H1 (cell line): ENCODE measurements at regions not wholly inside any gene's neighbourhood (a gene's known extent, or its start where the extent isn't known, plus 50 kb on each side); places are given as distances from the start of the nearest gene placed in this dataset.
A peak's percentile ranks its signal among the peaks of the same experiment; 100 is the strongest.

Experiments
- CTCF ChIA-PET: fragments of 300-600 bp; sonication (Branson Sonifier 250); formaldehyde crosslinking; loops from one replicate; lab custom pipeline; 2021; ENCODE audit not compliant: partially characterized antibody; lab: Charles Lee
- POLR2A ChIA-PET: fragments of 300-600 bp; sonication (Branson Sonifier 250); formaldehyde crosslinking; loops from one replicate; lab custom pipeline; 2021; ENCODE audit warnings: inconsistent platforms; ENCODE audit not compliant: partially characterized antibody; lab: Charles Lee
- DNase-seq, 2 experiments: peaks; one replicate each; pipeline versions ENCODE4 v3.0.0 to v3.0.0-alpha.2; 2010 to 2022; ENCODE audit warnings: low spot score in 2 of 2, low read depth in 1 of 2, mixed read lengths in 1 of 2
- FAIRE-seq: peaks from 2 replicates; lab custom pipeline; 2011; peaks lifted over from hg19 to GRCh38; lab: Jason Lieb, UNC
- H2AFZ ChIP-seq: 2 replicates; pipeline ENCODE4 v1.8.1; 2012; ENCODE audit warnings: low read length, inconsistent platforms
- H2AK5ac ChIP-seq: 2 replicates; pipeline ENCODE4 v1.6.1; 2013; ENCODE audit warnings: low read depth, low read length
- H2BK120ac ChIP-seq: replicated peaks from 2 replicates; pipeline ENCODE3; 2013; ENCODE audit warnings: low read depth, low read length, inconsistent platforms
- H2BK12ac ChIP-seq: 2 replicates; pipeline ENCODE4 v1.6.1; 2013; ENCODE audit warnings: low read depth, low read length
- H2BK15ac ChIP-seq: 2 replicates; pipeline ENCODE4 v1.6.1; 2013; ENCODE audit warnings: low read length
- H2BK20ac ChIP-seq: 2 replicates; pipeline ENCODE4 v1.6.1; 2013; ENCODE audit warnings: low read length
- H2BK5ac ChIP-seq: 2 replicates; pipeline ENCODE4 v1.6.1; 2013; ENCODE audit warnings: low read depth, low read length
- H3K14ac ChIP-seq: 2 replicates; pipeline ENCODE4 v1.6.1; 2013; ENCODE audit warnings: inconsistent platforms; ENCODE audit not compliant: insufficient read length
- H3K18ac ChIP-seq: 2 replicates; pipeline ENCODE4 v1.6.1; 2013; ENCODE audit warnings: low read length; ENCODE audit errors: extremely low read depth
- H3K23ac ChIP-seq: 2 replicates; pipeline ENCODE4 v1.6.1; 2013; ENCODE audit warnings: inconsistent platforms; ENCODE audit not compliant: insufficient read length
- H3K23me2 ChIP-seq: 2 replicates; pipeline ENCODE4 v1.6.1; 2013; ENCODE audit warnings: low read depth, low read length
- H3K27ac ChIP-seq: 2 replicates; pipeline ENCODE4 v1.6.1; 2011; ENCODE audit warnings: low read depth, low read length, inconsistent platforms
- H3K27me3 ChIP-seq, 4 experiments: replicated peaks in 1 of 4; 1 replicate in 1 of 4; 2 replicates in 3 of 4; pipeline versions ENCODE4 v1.6.1 to v1.8.1; 2011 to 2013; ENCODE audit warnings: low read length in 3 of 4, mild to moderate bottlenecking in 3 of 4, inconsistent platforms in 2 of 4, mixed read lengths in 2 of 4, moderate library complexity in 1 of 4; ENCODE audit not compliant: control insufficient read depth in 3 of 4, insufficient read depth in 3 of 4; ENCODE audit errors: extremely low read depth in 1 of 4
- H3K36me3 ChIP-seq, 4 experiments: 2 replicates each; pipeline versions ENCODE4 v1.6.1 to v1.8.1; 2011 to 2013; ENCODE audit warnings: mild to moderate bottlenecking in 4 of 4, low read length in 3 of 4, moderate library complexity in 2 of 4, control low read depth in 1 of 4, inconsistent platforms in 1 of 4; ENCODE audit not compliant: insufficient read depth in 4 of 4, control insufficient read depth in 2 of 4
- H3K4ac ChIP-seq: replicated peaks from 2 replicates; pipeline ENCODE3; 2013; ENCODE audit warnings: low read length, low read depth, mixed read lengths, inconsistent platforms; ENCODE audit not compliant: insufficient read length
- H3K4me1 ChIP-seq, 4 experiments: replicated peaks in 1 of 4; 1 replicate in 1 of 4; 2 replicates in 3 of 4; pipeline versions ENCODE4 v1.6.1 to v1.8.1; 2011 to 2013; ENCODE audit warnings: low read length in 3 of 4, inconsistent platforms in 2 of 4, mixed read lengths in 1 of 4; ENCODE audit not compliant: insufficient read depth in 4 of 4, control insufficient read depth in 3 of 4
- H3K4me2 ChIP-seq, 2 experiments: 2 replicates each; pipeline versions ENCODE4 v1.6.1 to v1.8.1; 2011 to 2013; ENCODE audit warnings: low read depth in 2 of 2, low read length in 2 of 2, control low read depth in 1 of 2, inconsistent platforms in 1 of 2, mild to moderate bottlenecking in 1 of 2; ENCODE audit not compliant: insufficient read depth in 1 of 2
- H3K4me3 ChIP-seq, 4 experiments: fragments of 200-600, 300-600 bp in 1 of 4; sonication (generic), shearing (Covaris generic), sonication (Bioruptor Twin) in 1 of 4; 2 replicates each; pipeline versions ENCODE4 v1.5.1 to v1.8.1; 2011 to 2016; ENCODE audit warnings: low read length in 4 of 4, low read depth in 3 of 4, control low read depth in 2 of 4, inconsistent platforms in 2 of 4, mild to moderate bottlenecking in 2 of 4, mixed read lengths in 1 of 4, moderate library complexity in 1 of 4; ENCODE audit not compliant: insufficient read depth in 2 of 4; ENCODE audit errors: extremely low read depth in 1 of 4
- H3K56ac ChIP-seq: replicated peaks from 2 replicates; pipeline ENCODE3; 2013; ENCODE audit warnings: low read depth, mild to moderate bottlenecking, mixed read lengths, low read length, inconsistent platforms; ENCODE audit not compliant: insufficient read length
- H3K79me1 ChIP-seq: 2 replicates; pipeline ENCODE4 v1.6.1; 2013; ENCODE audit warnings: low read depth, low read length, control low read depth
- H3K79me2 ChIP-seq, 2 experiments: 2 replicates each; pipeline versions ENCODE4 v1.6.1 to v1.8.1; 2012 to 2013; ENCODE audit warnings: low read length in 2 of 2, mild to moderate bottlenecking in 2 of 2, inconsistent platforms in 1 of 2; ENCODE audit not compliant: insufficient read depth in 2 of 2, control insufficient read depth in 1 of 2
- H3K9ac ChIP-seq, 4 experiments: replicated peaks in 1 of 4; 1 replicate in 1 of 4; 2 replicates in 3 of 4; pipeline versions ENCODE4 v1.6.1 to v1.8.1; 2011 to 2013; ENCODE audit warnings: low read depth in 3 of 4, low read length in 3 of 4, control low read depth in 2 of 4, mild to moderate bottlenecking in 2 of 4, moderate library complexity in 2 of 4, inconsistent platforms in 1 of 4; ENCODE audit errors: extremely low read depth in 1 of 4
- H3K9me3 ChIP-seq, 2 experiments: 2 replicates each; pipeline versions ENCODE4 v1.6.1 to v1.8.1; 2012 to 2013; ENCODE audit warnings: mild to moderate bottlenecking in 2 of 2, moderate library complexity in 2 of 2, control low read depth in 1 of 2, inconsistent platforms in 1 of 2, low read depth in 1 of 2, low read length in 1 of 2, mixed read lengths in 1 of 2; ENCODE audit not compliant: insufficient read depth in 2 of 2
- H4K20me1 ChIP-seq, 2 experiments: replicated peaks in 1 of 2; 2 replicates each; pipeline versions ENCODE3 to v1.8.1; 2011 to 2013; ENCODE audit warnings: inconsistent platforms in 2 of 2, low read length in 2 of 2, mild to moderate bottlenecking in 1 of 2; ENCODE audit not compliant: insufficient read depth in 2 of 2, control insufficient read depth in 1 of 2
- H4K5ac ChIP-seq: 2 replicates; pipeline ENCODE4 v1.6.1; 2013; ENCODE audit warnings: low read length, low read depth, mixed read lengths, inconsistent platforms; ENCODE audit not compliant: insufficient read length
- H4K8ac ChIP-seq: 2 replicates; pipeline ENCODE4 v1.8.0; 2013; ENCODE audit warnings: mild to moderate bottlenecking, moderate library complexity, low read length, inconsistent platforms; ENCODE audit not compliant: insufficient read depth; ENCODE audit errors: extremely low read depth
- H4K91ac ChIP-seq: replicated peaks from 2 replicates; pipeline ENCODE3; 2013; ENCODE audit warnings: low read length, mixed read lengths, inconsistent platforms; ENCODE audit not compliant: insufficient read length
- BACH1 ChIP-seq: IDR thresholded peaks from 2 replicates; pipeline ENCODE4 v1.6.1; 2012; ENCODE audit warnings: low read length, improper control_type of control experiment
- BCL11A ChIP-seq, 2 experiments: IDR thresholded peaks; one replicate each; pipeline ENCODE4 v1.6.1; 2011; ENCODE audit warnings: low read depth in 2 of 2, low read length in 2 of 2, mild to moderate bottlenecking in 2 of 2
- CHD2 ChIP-seq: IDR thresholded peaks from 2 replicates; pipeline ENCODE4 v1.6.1; 2012; ENCODE audit warnings: low read length, improper control_type of control experiment
- GTF2F1 ChIP-seq: IDR thresholded peaks from 2 replicates; pipeline ENCODE4 v1.6.1; 2012; ENCODE audit warnings: low read depth, low read length, improper control_type of control experiment, borderline replicate concordance
- JUN ChIP-seq: IDR thresholded peaks from 2 replicates; pipeline ENCODE4 v1.6.1; 2011; ENCODE audit warnings: low read depth, mild to moderate bottlenecking, improper control_type of control experiment, low read length
- KDM1A ChIP-seq: fragments of 200-600, 300-600 bp; sonication (generic); IDR thresholded peaks from 2 replicates; pipeline ENCODE4 v1.7.1; 2016; ENCODE audit warnings: mild to moderate bottlenecking, low read length, borderline replicate concordance
- KDM4A ChIP-seq: IDR thresholded peaks from one replicate; pipeline ENCODE4 v1.7.1; 2012; ENCODE audit warnings: low read depth, mild to moderate bottlenecking, moderate library complexity, low read length, inconsistent platforms; ENCODE audit not compliant: severe bottlenecking
- RBBP5 ChIP-seq: IDR thresholded peaks from 2 replicates; pipeline ENCODE4 v1.7.1; 2012; ENCODE audit warnings: low read depth, mild to moderate bottlenecking, inconsistent platforms, low read length, moderate library complexity, borderline replicate concordance
- RFX5 ChIP-seq: IDR thresholded peaks from 2 replicates; pipeline ENCODE4 v1.6.1; 2011; ENCODE audit warnings: low read depth, low read length, improper control_type of control experiment, borderline replicate concordance
- SP1 ChIP-seq: IDR thresholded peaks from 2 replicates; pipeline ENCODE4 v1.6.1; 2011; ENCODE audit warnings: low read depth, low read length
- SP4 ChIP-seq: IDR thresholded peaks from 2 replicates; pipeline ENCODE4 v1.6.1; 2012; ENCODE audit warnings: low read length, inconsistent platforms
- TAF7 ChIP-seq: optimal IDR thresholded peaks from 2 replicates; pipeline ENCODE3; 2011; ENCODE audit warnings: low read depth, mild to moderate bottlenecking, inconsistent platforms, low read length, moderate library complexity, borderline replicate concordance
- TEAD4 ChIP-seq: IDR thresholded peaks from 2 replicates; pipeline ENCODE4 v1.6.1; 2012; ENCODE audit warnings: low read depth, low read length, inconsistent platforms, mixed read lengths
- WGBS, 2 experiments: shearing (Covaris generic) in 1 of 2; methylation state at CpG; one replicate each; pipeline versions ENCODE4 v1.1.6 to v1.1.7; 2013 to 2015; ENCODE audit warnings: low lambda C conversion rate in 2 of 2, mixed read lengths in 2 of 2, inconsistent platforms in 1 of 2, low coverage in 1 of 2, missing lambda C conversion rate in 1 of 2; ENCODE audit not compliant: insufficient replicate concordance in 2 of 2, insufficient coverage in 1 of 2, insufficient read length in 1 of 2; ENCODE audit errors: extremely low coverage in 1 of 2, missing lambda C conversion rate in 1 of 2; 5-methylcytosine and 5-hydroxymethylcytosine counted together
- TF ChIP-seq, protein P1 (sequence below): IDR thresholded peaks from 2 replicates; pipeline ENCODE4 v1.6.1; 2011; ENCODE audit warnings: low read length, improper control_type of control experiment

GRCh38 chr14:101495284-101495683 lies 66.0 kb upstream of the DIO3 start:
- no peaks in the 10 kb centered on the region for H4K20me1 ChIP-seq
- TF ChIP-seq TAF7 (no peak), SP1 (no peak), RBBP5 (no peak), SP4 (no peak), CHD2 (no peak), KDM1A (no peak), GTF2F1 (no peak), TEAD4 (no peak), RFX5 (no peak), KDM4A (no peak), JUN (no peak), BACH1 (no peak), BCL11A (IDR thresholded peaks at IDR 0.05; ENCODE audit: low read depth in 2 of 2, low read length in 2 of 2) (no peak)
- TF ChIP-seq, protein P1, sequence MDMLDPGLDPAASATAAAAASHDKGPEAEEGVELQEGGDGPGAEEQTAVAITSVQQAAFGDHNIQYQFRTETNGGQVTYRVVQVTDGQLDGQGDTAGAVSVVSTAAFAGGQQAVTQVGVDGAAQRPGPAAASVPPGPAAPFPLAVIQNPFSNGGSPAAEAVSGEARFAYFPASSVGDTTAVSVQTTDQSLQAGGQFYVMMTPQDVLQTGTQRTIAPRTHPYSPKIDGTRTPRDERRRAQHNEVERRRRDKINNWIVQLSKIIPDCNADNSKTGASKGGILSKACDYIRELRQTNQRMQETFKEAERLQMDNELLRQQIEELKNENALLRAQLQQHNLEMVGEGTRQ: no peak

More at GRCh38 chr14:101495284-101495683, 66.0 kb upstream of the DIO3 start:
- no peak overlapping the region for H3K4ac ChIP-seq
- H3K23ac ChIP-seq: no peak overlapping the region
- H3K9me3 ChIP-seq: peaks cover 0 to 3% of the 10 kb centered on the region in 2 experiments; a peak in 1 of 4 replicates
- peak overlapping the region; percentile 71; the same call in 1 of the 2 replicates for H2BK12ac ChIP-seq
- no peak overlapping the region for H2BK5ac ChIP-seq
- H3K56ac ChIP-seq: no peak overlapping the region
- no peak overlapping the region for H3K4me3 ChIP-seq
- no peak for DNase-seq
- H2BK15ac ChIP-seq: no peak overlapping the region
- no peak overlapping the region for H4K91ac ChIP-seq
- H4K5ac ChIP-seq: no peak overlapping the region
- no peaks in the 10 kb centered on the region; the same call in 1 of the 2 replicates for H3K79me1 ChIP-seq
- H2AFZ ChIP-seq: no peak overlapping the region
- no peak overlapping the region for H2BK120ac ChIP-seq
- no peak for FAIRE-seq
- no peaks in the 10 kb centered on the region for H3K36me3 ChIP-seq
- no peak overlapping the region for H3K27ac ChIP-seq
- POLR2A ChIA-PET: interaction anchor here (1.8 kb wide), 1 partner anchor 11 kb away, joined by 5 read pairs; no protein-coding TSS in a partner anchor
- WGBS, 2 experiments: 87% methylated on average over 3 of the region's 3 CpGs; no CpG with 5 or more reads in 1 of the 2 experiments
- H2AK5ac ChIP-seq: peak overlapping the region; percentile 20; the same call in 1 of the 2 replicates
- H3K4me2 ChIP-seq: no peak overlapping the region
- no peak overlapping the region for H2BK20ac ChIP-seq
- H3K23me2 ChIP-seq: no peaks in the 10 kb centered on the region; the same call in 1 of the 2 replicates
- no peak overlapping the region for H3K18ac ChIP-seq
- H3K4me1 ChIP-seq: peaks cover 10 to 21% (median 15%) of the 10 kb centered on the region in 4 experiments
- H3K27me3 ChIP-seq: no peaks in the 10 kb centered on the region; a peak in 1 of 7 replicates
- no peak overlapping the region for H3K14ac ChIP-seq
- CTCF ChIA-PET: interaction anchor here (0.9 to 3.0 kb wide), 5 partner anchors 9 to 126 kb away, joined by 3 to 12 read pairs (median 3); no protein-coding TSS in a partner anchor
- no peaks in the 10 kb centered on the region for H3K79me2 ChIP-seq
- no peak overlapping the region for H4K8ac ChIP-seq
- no peak overlapping the region for H3K9ac ChIP-seq
